GM12864 (cell line): ENCODE measurements at regions not wholly inside any gene's neighbourhood (a gene's known extent, or its start where the extent isn't known, plus 50 kb on each side); places are given as distances from the start of the nearest gene placed in this dataset.

ENCODE experiments used
- DNase-seq: peaks from one replicate; pipeline ENCODE4 v3.0.0-alpha.2; 2011; ENCODE audit warnings: low read depth
- H3K4me3 ChIP-seq: 2 replicates; pipeline ENCODE4 v1.5.1; 2011; ENCODE audit warnings: mild to moderate bottlenecking, low read depth, low read length, control low read depth
- TF ChIP-seq, protein P1 (sequence below): IDR thresholded peaks from 2 replicates; pipeline ENCODE4 v1.5.1; 2011; ENCODE audit warnings: low read depth, mild to moderate bottlenecking, moderate library complexity, low read length, control low read depth, inconsistent platforms; ENCODE audit errors: missing control alignments

DNA sequence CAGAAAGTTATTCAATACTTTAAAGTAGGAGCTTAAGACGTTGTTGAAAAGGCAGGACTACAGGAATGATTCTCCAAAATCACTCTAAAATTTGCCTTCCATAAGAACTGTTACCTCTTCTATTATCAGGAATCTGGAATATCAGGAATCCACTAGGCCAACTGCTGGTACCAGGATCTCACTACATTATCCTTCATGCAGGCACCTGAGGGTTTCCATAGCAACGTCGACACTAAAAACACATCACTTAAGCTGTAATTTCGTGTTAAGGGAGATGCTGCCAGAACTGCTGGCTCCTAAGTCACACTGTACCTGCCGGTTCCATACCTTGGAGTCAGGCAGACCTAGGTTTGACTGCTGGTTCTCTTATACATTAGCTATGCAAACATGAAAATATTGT, 139.7 kb upstream of the C1orf87 start:
- H3K4me3 ChIP-seq, result no peak overlapping the region
- no peak for DNase-seq
- TF ChIP-seq, protein P1, sequence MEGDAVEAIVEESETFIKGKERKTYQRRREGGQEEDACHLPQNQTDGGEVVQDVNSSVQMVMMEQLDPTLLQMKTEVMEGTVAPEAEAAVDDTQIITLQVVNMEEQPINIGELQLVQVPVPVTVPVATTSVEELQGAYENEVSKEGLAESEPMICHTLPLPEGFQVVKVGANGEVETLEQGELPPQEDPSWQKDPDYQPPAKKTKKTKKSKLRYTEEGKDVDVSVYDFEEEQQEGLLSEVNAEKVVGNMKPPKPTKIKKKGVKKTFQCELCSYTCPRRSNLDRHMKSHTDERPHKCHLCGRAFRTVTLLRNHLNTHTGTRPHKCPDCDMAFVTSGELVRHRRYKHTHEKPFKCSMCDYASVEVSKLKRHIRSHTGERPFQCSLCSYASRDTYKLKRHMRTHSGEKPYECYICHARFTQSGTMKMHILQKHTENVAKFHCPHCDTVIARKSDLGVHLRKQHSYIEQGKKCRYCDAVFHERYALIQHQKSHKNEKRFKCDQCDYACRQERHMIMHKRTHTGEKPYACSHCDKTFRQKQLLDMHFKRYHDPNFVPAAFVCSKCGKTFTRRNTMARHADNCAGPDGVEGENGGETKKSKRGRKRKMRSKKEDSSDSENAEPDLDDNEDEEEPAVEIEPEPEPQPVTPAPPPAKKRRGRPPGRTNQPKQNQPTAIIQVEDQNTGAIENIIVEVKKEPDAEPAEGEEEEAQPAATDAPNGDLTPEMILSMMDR, result no peak

DNA sequence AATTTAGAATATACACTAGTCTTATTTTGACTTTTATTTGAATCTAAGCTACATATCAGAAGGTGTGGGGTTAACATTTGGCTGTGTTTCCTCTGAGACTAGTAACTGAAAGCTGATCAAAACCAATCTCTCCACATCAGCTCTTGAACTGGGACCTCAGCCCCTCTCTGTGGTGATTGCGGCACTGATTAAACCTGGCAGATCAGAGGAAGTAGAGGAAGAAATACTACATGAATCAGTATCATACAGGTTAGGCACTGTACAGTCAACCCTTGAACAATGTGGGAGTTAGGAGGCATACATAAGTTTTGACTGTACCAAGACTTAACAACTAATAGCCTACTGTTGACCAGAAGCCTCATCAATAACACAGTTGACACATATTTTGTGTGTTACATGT, 122.5 kb upstream of the C1orf87 start:
- DNase-seq, result no peak
- TF ChIP-seq, protein P1, result no peak

DNA sequence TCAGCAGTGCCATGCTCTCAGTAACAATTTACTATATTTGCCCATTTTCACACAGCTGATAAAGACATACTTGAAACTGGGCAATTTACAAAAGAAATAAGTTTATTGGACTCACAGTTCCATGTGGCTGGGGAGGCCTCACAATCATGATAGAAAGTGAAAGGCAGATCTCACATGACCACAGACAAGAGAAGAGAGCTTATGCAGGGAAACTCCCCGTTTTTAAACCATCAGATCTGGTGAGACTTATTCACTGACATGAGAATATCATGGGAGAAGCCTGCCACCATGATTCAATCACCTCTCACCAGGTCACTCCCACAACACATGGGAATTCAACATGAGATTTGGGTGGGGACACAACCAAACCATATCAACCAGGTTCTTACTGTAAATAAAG, 112.1 kb upstream of the C1orf87 start:
- no peak overlapping the region for H3K4me3 ChIP-seq
- DNase-seq, result no peak
- TF ChIP-seq, protein P1, result no peak

More for the DNA sequence above, 122.5 kb upstream of the C1orf87 start:
- H3K4me3 ChIP-seq, result no peak overlapping the region

DNA sequence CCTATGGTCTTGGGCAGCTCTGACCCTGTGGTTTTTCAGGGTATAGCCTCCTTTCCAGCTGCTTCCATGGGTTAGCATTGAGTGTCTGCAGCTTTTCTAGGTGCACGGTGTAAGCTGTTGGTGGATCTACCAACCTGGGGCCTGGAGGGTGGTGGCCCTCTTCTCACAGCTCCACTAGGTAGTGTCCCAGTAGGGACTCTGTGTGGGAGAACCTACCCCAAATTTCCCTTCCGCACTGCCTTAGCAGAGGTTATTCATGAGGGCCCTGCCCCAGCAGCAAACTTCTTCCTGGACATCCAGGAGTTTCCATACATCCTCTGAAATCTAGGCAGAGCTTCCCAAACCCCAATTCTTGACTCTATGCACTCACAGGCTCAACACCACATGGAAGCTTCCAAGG, 111.0 kb upstream of the C1orf87 start:
- DNase-seq, result no peak
- H3K4me3 ChIP-seq, result no peak overlapping the region
- TF ChIP-seq, protein P1, result no peak

DNA sequence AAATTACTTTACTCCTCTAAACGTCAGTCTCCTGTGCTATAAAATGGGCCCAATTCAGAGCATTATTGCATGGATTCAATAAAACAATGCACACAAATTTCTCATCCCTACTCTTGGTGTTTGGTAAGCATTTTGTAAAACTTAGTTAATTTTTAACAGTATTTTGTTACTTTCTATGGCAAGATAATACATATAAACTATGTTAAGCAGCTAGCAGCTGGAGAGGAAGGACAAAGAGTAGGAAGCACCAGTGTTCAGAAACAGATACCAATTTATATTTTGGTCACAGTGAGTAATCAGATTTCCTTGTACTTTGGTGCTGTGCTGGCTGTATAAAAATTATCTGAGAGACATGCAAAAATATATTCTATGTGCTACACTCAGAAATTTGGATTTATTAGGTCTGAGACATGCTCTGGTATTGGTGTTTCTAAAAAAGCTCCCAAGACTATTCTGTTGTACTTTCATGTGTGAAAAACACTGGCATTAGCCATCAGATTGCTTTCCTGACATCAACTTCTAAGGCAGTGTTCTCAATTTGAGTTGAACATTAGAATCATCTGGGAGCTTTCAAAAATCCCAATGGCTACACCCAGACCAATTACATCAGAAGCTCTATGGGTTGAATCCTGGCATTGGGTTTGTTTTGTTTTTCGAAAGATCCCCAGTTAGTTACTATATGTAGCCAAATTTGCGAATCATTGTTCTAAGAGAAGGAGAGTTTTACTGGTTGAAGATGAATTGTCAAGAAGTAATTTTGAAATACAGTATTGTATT, 100.3 kb upstream of the C1orf87 start:
- no peak for DNase-seq
- no peak overlapping the region for H3K4me3 ChIP-seq
- TF ChIP-seq, protein P1, result no peak

DNA sequence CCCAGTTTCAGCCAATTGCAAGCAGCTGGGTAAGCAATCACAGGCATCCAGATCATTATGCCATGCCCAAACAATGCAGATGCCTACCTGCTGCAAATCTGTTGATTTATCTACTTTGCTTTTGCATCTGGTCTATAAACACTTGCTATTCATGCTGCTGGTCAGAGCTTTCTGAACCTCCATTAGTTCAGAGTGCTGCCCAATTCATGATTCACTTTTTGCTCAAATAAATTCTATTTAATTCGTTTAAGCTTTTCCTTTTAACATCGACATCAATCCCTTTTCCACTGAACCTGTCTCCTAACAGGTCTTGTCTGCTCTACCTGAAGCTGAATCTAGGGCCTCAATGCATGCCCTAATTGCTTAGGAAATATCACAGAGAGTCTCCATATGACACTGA, 99.4 kb upstream of the C1orf87 start:
- TF ChIP-seq, protein P1, result no peak
- no peak for DNase-seq
- H3K4me3 ChIP-seq, result no peak overlapping the region

DNA sequence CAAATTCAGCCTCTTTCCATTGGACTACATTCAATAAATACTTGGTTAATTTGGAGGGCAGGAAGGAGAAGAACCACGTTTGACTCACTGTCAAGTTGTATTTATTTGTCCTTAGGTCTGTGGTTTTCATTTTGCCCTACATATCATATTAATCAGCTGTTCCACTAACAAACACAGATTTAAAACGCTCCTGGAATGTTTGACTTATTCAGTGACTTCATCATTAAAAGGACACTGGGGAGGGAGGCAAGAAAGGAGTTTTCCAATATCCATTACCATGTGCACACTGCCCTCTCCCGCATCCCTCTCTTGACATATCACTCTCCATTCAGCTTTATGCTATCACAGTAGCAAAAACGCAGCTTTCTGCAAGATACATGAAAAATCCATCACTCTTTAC, 98.2 kb upstream of the C1orf87 start:
- TF ChIP-seq, protein P1, result no peak
- no peak overlapping the region for H3K4me3 ChIP-seq
- DNase-seq, result no peak
